ENCODE measurements at regions not wholly inside any gene's neighbourhood (a gene's known extent, or its start where the extent isn't known, plus 50 kb on each side); places are given as distances from the start of the nearest gene placed in this dataset.
A peak's percentile ranks its signal among the peaks of the same experiment; 100 is the strongest.
"Not testable (repeated sequence)": the region's sequence is repeated elsewhere in the genome, so short reads cannot be mapped to it uniquely, and the experiment has no call there.

DNA sequence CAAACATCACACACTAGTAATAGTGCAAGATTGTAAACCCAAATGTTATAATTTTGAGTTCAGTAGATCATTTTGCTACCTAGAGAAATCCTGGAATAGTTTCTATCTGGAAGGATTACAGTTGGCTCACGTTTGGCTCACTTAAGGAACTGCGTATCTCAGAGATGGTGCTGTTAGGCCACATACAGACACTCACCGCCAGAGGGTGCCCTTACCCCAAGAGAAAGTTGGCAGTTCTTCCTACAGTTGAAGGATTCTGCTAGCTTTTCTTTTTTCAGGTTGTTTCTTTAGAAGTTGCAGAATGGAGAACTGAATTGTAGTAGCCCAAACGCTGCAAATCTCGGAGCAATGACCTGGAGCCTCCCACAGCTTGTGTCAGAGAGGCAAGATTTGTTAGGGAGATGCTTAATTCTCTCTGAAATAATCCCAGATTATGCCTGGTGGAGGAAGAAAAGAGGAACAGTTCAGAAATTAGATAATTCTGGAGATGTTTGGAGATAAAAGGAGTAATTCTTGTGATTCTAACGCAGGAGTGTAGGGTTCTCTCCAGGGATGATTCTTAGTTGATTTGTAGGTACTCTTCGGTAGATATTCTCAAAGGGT, 87.9 kb upstream of the PAPPA2 start:
- TF ChIP-seq, protein P1, sequence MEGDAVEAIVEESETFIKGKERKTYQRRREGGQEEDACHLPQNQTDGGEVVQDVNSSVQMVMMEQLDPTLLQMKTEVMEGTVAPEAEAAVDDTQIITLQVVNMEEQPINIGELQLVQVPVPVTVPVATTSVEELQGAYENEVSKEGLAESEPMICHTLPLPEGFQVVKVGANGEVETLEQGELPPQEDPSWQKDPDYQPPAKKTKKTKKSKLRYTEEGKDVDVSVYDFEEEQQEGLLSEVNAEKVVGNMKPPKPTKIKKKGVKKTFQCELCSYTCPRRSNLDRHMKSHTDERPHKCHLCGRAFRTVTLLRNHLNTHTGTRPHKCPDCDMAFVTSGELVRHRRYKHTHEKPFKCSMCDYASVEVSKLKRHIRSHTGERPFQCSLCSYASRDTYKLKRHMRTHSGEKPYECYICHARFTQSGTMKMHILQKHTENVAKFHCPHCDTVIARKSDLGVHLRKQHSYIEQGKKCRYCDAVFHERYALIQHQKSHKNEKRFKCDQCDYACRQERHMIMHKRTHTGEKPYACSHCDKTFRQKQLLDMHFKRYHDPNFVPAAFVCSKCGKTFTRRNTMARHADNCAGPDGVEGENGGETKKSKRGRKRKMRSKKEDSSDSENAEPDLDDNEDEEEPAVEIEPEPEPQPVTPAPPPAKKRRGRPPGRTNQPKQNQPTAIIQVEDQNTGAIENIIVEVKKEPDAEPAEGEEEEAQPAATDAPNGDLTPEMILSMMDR (IDR thresholded peaks at IDR 0.05) = peak; percentile 82
- intact Hi-C loops (cut with DNase I) = loop anchor here (5.0 to 10.0 kb wide), 2 partner anchors 317 to 500 kb away; no protein-coding TSS in a partner anchor
- H3K36me3 ChIP-seq = no peaks in the 10 kb centered on the region
- H3K9me3 ChIP-seq = no peaks in the 10 kb centered on the region
- no peak overlapping the region for H3K27ac ChIP-seq
- no peak overlapping the region for H3K4me3 ChIP-seq
- no peaks in the 10 kb centered on the region for H3K27me3 ChIP-seq
- no peaks in the 10 kb centered on the region for H3K4me1 ChIP-seq
- peak; percentile 73 for DNase-seq
- no peak overlapping the region for H3K9ac ChIP-seq (ENCODE audit: low read depth in 2 of 2, low read length in 2 of 2)

DNA sequence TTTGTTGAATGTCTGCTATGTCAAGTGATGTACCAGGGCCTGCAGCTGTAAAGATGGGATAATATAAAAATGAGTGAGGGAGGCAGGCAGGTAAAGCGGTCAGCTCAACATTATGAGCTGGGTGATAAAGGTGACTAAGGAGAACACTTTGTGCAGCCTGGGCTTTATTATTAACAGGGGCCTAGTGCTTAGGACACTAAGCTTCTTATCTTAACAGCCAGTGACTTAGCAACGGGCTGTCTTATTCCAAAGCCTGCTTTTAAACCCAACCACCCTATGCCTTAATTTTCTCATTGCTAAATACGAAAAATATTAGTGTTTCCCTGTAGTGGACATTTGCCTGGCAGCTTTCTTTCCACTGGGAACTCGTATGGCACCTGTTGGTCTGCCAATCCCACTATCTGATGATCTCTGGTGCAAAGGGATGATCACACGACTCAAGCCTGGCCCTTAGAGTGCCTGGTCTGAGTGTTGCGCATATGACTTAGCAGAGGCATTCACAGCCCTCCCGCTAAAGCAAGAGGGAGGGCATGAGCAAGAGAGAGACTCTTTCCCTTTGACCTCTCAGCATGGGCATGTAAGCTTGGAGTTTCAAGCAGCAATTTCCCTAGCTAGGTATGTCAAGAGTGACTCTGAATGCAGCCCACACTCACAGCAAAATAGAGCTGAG, 98.6 kb upstream of the PAPPA2 start:
- Histone ChIP-seq H3K36me3 (no peaks in the 10 kb centered on the region), H3K27ac (no peak overlapping the region)
- no peak for DNase-seq

DNA sequence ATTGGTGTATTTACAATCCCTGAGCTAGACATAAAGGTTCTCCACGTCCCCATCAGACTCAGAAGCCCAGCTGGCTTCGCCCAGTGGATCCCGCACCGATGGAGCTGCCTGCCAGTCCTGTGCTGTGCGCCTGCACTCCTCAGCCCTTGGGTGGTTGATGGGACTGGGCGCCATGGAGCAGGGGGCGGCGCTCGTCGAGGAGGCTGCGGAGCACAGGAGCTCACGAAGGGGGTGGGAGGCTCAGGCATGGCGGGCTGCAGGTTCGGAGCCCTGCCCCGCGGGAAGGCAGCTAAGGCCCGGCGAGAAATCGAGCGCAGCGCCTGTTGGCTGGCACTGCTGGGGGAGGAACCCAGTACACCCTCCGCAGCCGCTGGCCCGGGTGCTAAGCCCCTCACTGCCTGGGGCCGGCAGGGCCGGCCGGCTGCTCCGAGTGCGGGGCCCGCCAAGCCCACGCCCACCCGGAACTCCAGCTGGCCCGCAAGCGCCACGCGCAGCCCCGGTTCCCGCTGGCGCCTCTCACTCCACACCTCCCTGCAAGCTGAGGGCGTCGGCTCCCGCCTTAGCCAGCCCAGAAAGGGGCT, 113.8 kb upstream of the PAPPA2 start:
- H3K9me3 ChIP-seq; H3K4me3 ChIP-seq; intact Hi-C loops (cut with DNase I); H3K9ac ChIP-seq (ENCODE audit: low read depth in 2 of 2, low read length in 2 of 2); H3K4me1 ChIP-seq; DNase-seq; H3K27ac ChIP-seq; H3K27me3 ChIP-seq; H3K36me3 ChIP-seq: not testable (repeated sequence)

More for the DNA sequence above, 98.6 kb upstream of the PAPPA2 start:
- Histone ChIP-seq H3K27me3 (no peaks in the 10 kb centered on the region), H3K9me3 (no peaks in the 10 kb centered on the region), H3K4me3 (no peak overlapping the region), H3K9ac (ENCODE audit: low read depth in 2 of 2, low read length in 2 of 2) (no peak overlapping the region), H3K4me1 (no peaks in the 10 kb centered on the region)
- TF ChIP-seq, protein P1 (IDR thresholded peaks at IDR 0.05) = no peak
- intact Hi-C loops (cut with DNase I) = no loop called here

DNA sequence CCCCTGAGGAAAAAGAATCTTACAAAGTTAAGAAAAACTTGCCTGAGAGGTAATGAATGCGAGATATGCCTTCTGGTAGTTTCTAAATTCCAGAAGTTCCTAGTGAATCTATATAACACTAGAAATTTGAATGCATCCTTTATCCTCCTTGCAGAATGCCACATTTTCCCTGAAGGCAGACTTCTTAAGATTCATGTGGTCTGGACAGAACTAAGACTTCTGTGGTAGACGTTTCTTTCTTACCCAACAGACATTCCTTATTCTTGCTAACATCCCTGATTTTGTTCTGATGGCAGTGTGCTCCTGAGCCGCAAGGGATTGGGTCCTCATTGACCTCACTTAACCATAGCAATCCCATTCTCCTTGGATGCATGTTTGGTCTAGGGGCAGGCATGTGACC, 121.3 kb upstream of the PAPPA2 start:
- Histone ChIP-seq H3K27ac (no peak overlapping the region), H3K9me3 (no peaks in the 10 kb centered on the region), H3K4me3 (no peak overlapping the region), H3K4me1 (no peaks in the 10 kb centered on the region), H3K9ac (ENCODE audit: low read depth in 2 of 2, low read length in 2 of 2) (no peak overlapping the region), H3K27me3 (no peaks in the 10 kb centered on the region), H3K36me3 (no peaks in the 10 kb centered on the region)
- no peak for DNase-seq
- TF ChIP-seq, protein P1 (IDR thresholded peaks at IDR 0.05) = no peak
- intact Hi-C loops (cut with DNase I) = no loop called here

DNA sequence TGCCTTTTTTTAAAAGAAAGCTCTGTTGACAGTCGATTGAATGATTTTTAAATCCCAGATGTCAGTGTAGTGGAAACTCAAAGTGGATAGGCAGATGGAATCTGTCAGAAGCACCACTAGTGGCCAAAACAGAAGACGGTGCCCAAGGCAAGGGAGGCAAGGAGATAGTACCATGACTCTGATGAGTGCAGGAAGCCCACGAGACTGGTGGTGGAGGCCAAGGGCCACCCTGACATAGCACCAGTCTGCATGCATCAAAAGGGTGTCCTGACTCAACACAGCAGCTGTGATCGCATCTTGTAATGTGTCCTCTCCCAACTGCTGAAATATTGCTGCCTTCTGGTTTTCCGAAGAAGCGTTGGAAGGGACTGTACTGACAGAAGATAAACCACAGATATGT, 124.1 kb upstream of the PAPPA2 start:
- DNase-seq = no peak
- intact Hi-C loops (cut with DNase I) = no loop called here
- TF ChIP-seq, protein P1 (IDR thresholded peaks at IDR 0.05) = no peak
- no peak overlapping the region for H3K9ac ChIP-seq (ENCODE audit: low read depth in 2 of 2, low read length in 2 of 2)
- H3K4me1 ChIP-seq = no peaks in the 10 kb centered on the region
- no peak overlapping the region for H3K4me3 ChIP-seq
- no peaks in the 10 kb centered on the region for H3K27me3 ChIP-seq
- no peak overlapping the region for H3K27ac ChIP-seq
- no peaks in the 10 kb centered on the region for H3K36me3 ChIP-seq
- H3K9me3 ChIP-seq = no peaks in the 10 kb centered on the region

DNA sequence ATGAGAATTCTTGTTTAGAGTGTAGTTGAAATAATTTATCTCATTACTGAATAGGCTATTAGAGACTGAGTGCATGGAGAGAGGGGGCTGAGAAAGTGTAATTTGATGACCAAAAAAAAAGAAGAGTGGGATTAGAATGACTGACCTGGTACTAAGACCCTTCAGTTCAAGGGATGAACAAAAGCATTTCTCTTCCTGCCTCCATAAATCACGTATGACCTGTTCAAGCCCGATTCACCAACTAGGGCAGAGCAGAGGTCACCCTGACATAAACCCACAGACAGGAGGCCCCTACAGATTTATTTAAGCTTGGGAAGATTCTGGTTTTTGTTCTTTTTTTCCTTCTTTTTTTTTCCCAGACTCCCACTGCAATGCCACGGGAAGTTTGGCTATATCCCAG, 123.7 kb upstream of the COP1 start:
- H3K27me3 ChIP-seq = no peaks in the 10 kb centered on the region
- TF ChIP-seq, protein P1 (IDR thresholded peaks at IDR 0.05) = no peak
- no peak overlapping the region for H3K4me3 ChIP-seq
- H3K9ac ChIP-seq (ENCODE audit: low read depth in 2 of 2, low read length in 2 of 2) = no peak overlapping the region
- no peak for DNase-seq
- no peaks in the 10 kb centered on the region for H3K4me1 ChIP-seq
- H3K27ac ChIP-seq = no peak overlapping the region
- H3K36me3 ChIP-seq = no peaks in the 10 kb centered on the region
- intact Hi-C loops (cut with DNase I) = no loop called here
- H3K9me3 ChIP-seq = no peaks in the 10 kb centered on the region
